SK-N-SH treated with all-trans-retinoic acid at 6 μM for 48 hours (cell line): ENCODE measurements at regions not wholly inside any gene's neighbourhood (a gene's known extent, or its start where the extent isn't known, plus 50 kb on each side); places are given as distances from the start of the nearest gene placed in this dataset.

ENCODE experiments used
- ATAC-seq: fragments of 200-7000 bp; cut with Tn5 transposase; 3 replicates; pipeline ENCODE4 v1.9.1; 2020; ENCODE audit warnings: mild to moderate bottlenecking, moderate library complexity
- ARNTL ChIP-seq: fragments of 450-650 bp; formaldehyde crosslinking; IDR thresholded peaks from 2 replicates; pipeline ENCODE4 v1.5.0; 2020; ENCODE audit warnings: low read depth, mild to moderate bottlenecking, moderate library complexity, borderline replicate concordance
- BACH2 ChIP-seq: fragments of 250-450 bp; sonication (Bioruptor Pico); IDR thresholded peaks from 2 replicates; pipeline ENCODE4 v1.9.0; 2021; ENCODE audit warnings: mild to moderate bottlenecking, borderline replicate concordance
- CSDC2 ChIP-seq: fragments of 250-450 bp; sonication (Bioruptor Pico); IDR thresholded peaks from 2 replicates; pipeline ENCODE4 v1.5.0; 2020; ENCODE audit warnings: mild to moderate bottlenecking, moderate library complexity
- ESRRG ChIP-seq: fragments of 250-450 bp; sonication (Bioruptor Pico); IDR thresholded peaks from 2 replicates; pipeline ENCODE4 v1.6.1; 2021; ENCODE audit warnings: mild to moderate bottlenecking
- GLIS3 ChIP-seq: fragments of 250-450 bp; sonication (Bioruptor Pico); IDR thresholded peaks from 2 replicates; pipeline ENCODE4 v1.5.0; 2020; ENCODE audit warnings: mild to moderate bottlenecking, moderate library complexity
- OSR1 ChIP-seq: fragments of 250-450 bp; sonication (Bioruptor Pico); IDR thresholded peaks from 2 replicates; pipeline ENCODE4 v1.8.0; 2022; ENCODE audit warnings: moderate library complexity, mild to moderate bottlenecking, inconsistent platforms
- PPARA ChIP-seq: fragments of 250-450 bp; sonication (Bioruptor Pico); IDR thresholded peaks from 2 replicates; pipeline ENCODE4 v1.5.0; 2020; ENCODE audit warnings: mild to moderate bottlenecking, borderline replicate concordance
- RARB ChIP-seq: fragments of 250-450 bp; sonication (Bioruptor Pico); IDR thresholded peaks from 2 replicates; pipeline ENCODE4 v1.8.0; 2021; ENCODE audit warnings: mild to moderate bottlenecking, moderate library complexity
- SNAI2 ChIP-seq: fragments of 250-450 bp; sonication (Bioruptor Pico); IDR thresholded peaks from 2 replicates; pipeline ENCODE4 v1.5.0; 2020; ENCODE audit warnings: mild to moderate bottlenecking, moderate library complexity
- TOX ChIP-seq: fragments of 250-450 bp; sonication (Bioruptor Pico); IDR thresholded peaks from 2 replicates; pipeline ENCODE4 v1.8.0; 2021; ENCODE audit warnings: mild to moderate bottlenecking, moderate library complexity, borderline replicate concordance
- ZC3H10 ChIP-seq: fragments of 250-450 bp; sonication (Bioruptor Pico); IDR thresholded peaks from 2 replicates; pipeline ENCODE4 v1.5.1; 2021; ENCODE audit warnings: mild to moderate bottlenecking, moderate library complexity
- ZFP3 ChIP-seq: fragments of 250-450 bp; sonication (Bioruptor Pico); IDR thresholded peaks from 2 replicates; pipeline ENCODE4 v1.5.0; 2020; ENCODE audit warnings: mild to moderate bottlenecking, moderate library complexity
- ZFP30 ChIP-seq: fragments of 450-650 bp; formaldehyde crosslinking; IDR thresholded peaks from 2 replicates; pipeline ENCODE4 v1.5.0; 2022; ENCODE audit warnings: mild to moderate bottlenecking, moderate library complexity
- ZNF565 ChIP-seq: fragments of 450-650 bp; formaldehyde crosslinking; conservative IDR thresholded peaks from 2 replicates; pipeline ENCODE4 v1.5.0; 2020; ENCODE audit warnings: low read depth, mild to moderate bottlenecking, moderate library complexity
- ZNF70 ChIP-seq: fragments of 450-650 bp; formaldehyde crosslinking; IDR thresholded peaks from 2 replicates; pipeline ENCODE4 v1.5.0; 2020; ENCODE audit warnings: mild to moderate bottlenecking, moderate library complexity
- ZNF8 ChIP-seq: fragments of 450-650 bp; formaldehyde crosslinking; IDR thresholded peaks from 2 replicates; pipeline ENCODE4 v1.5.0; 2020; ENCODE audit warnings: mild to moderate bottlenecking, moderate library complexity
- TF ChIP-seq, protein P1 (sequence below): fragments of 250-450 bp; sonication (Bioruptor Pico); IDR thresholded peaks from 2 replicates; pipeline ENCODE4 v1.8.0; 2021; ENCODE audit warnings: low read depth, mild to moderate bottlenecking, moderate library complexity, borderline replicate concordance
- TF ChIP-seq, protein P2 (sequence below): fragments of 250-450 bp; sonication (Bioruptor Pico); IDR thresholded peaks from 2 replicates; pipeline ENCODE4 v1.5.1; 2020; ENCODE audit warnings: low read depth, mild to moderate bottlenecking, moderate library complexity
- TF ChIP-seq, protein P3 (sequence below): fragments of 250-450 bp; sonication (Bioruptor Pico); IDR thresholded peaks from 2 replicates; pipeline ENCODE4 v1.5.0; 2020; ENCODE audit warnings: mild to moderate bottlenecking, moderate library complexity
- TF ChIP-seq, protein P4 (sequence below): fragments of 250-450 bp; sonication (Bioruptor Pico); IDR thresholded peaks from 2 replicates; pipeline ENCODE4 v1.5.1; 2021; ENCODE audit warnings: mild to moderate bottlenecking, moderate library complexity
- TF ChIP-seq, protein P5 (sequence below): fragments of 250-450 bp; sonication (Bioruptor Pico); IDR thresholded peaks from 2 replicates; pipeline ENCODE4 v1.8.0; 2020; ENCODE audit warnings: mild to moderate bottlenecking, moderate library complexity, borderline replicate concordance

DNA sequence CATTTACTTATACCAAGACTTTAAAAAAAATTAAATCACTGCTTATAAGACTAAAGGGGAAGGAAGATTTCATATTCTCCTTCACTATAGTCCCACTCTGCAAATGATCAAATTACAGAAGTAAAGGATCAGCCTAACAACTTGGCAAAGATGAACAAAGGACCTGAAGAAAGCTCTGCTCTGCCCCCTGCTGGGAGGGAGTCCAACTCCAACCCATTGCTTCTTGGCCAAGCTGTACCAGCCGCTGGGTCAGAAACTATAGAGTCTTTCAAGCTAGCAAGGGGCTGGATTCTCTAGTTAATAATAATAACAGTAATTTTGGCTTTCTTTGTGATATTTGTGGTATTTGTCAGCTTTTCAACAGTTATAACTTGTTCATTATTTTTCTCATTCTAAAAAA is 927.0 kb upstream of the CRIM1 start:
- peak; percentile 59; the same call in 1 of the 3 replicates for ATAC-seq
- TF ChIP-seq, protein P1, sequence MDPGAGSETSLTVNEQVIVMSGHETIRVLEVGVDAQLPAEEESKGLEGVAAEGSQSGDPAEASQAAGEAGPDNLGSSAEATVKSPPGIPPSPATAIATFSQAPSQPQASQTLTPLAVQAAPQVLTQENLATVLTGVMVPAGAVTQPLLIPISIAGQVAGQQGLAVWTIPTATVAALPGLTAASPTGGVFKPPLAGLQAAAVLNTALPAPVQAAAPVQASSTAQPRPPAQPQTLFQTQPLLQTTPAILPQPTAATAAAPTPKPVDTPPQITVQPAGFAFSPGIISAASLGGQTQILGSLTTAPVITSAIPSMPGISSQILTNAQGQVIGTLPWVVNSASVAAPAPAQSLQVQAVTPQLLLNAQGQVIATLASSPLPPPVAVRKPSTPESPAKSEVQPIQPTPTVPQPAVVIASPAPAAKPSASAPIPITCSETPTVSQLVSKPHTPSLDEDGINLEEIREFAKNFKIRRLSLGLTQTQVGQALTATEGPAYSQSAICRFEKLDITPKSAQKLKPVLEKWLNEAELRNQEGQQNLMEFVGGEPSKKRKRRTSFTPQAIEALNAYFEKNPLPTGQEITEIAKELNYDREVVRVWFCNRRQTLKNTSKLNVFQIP (CRISPR knock-in tag): no peak
- TF ChIP-seq PPARA (no peak), SNAI2 (no peak), CSDC2 (CRISPR knock-in tag) (no peak), TOX (CRISPR knock-in tag) (no peak)
- TF ChIP-seq, protein P2, sequence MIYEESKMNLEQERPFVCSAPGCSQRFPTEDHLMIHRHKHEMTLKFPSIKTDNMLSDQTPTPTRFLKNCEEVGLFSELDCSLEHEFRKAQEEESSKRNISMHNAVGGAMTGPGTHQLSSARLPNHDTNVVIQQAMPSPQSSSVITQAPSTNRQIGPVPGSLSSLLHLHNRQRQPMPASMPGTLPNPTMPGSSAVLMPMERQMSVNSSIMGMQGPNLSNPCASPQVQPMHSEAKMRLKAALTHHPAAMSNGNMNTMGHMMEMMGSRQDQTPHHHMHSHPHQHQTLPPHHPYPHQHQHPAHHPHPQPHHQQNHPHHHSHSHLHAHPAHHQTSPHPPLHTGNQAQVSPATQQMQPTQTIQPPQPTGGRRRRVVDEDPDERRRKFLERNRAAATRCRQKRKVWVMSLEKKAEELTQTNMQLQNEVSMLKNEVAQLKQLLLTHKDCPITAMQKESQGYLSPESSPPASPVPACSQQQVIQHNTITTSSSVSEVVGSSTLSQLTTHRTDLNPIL (CRISPR knock-in tag): no peak

DNA sequence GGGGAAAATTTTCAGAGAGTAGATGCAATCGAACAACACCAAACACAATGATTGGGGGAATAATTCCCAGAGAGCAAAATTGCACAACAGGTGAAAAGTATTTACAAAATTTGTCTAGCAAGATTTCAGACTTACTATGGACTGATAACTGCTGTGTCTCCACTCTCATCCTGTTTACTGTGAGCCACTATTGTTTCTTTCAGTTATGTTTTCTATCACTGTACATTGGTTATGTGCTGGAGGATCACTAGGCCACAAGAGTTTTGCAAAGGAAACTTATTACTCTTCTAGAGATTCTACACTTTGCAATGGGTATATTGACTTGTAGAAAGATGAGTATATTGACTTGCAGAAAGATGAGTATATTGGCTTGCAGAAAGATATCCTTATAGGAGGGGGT is 934.1 kb upstream of the CRIM1 start:
- TF ChIP-seq, protein P3, sequence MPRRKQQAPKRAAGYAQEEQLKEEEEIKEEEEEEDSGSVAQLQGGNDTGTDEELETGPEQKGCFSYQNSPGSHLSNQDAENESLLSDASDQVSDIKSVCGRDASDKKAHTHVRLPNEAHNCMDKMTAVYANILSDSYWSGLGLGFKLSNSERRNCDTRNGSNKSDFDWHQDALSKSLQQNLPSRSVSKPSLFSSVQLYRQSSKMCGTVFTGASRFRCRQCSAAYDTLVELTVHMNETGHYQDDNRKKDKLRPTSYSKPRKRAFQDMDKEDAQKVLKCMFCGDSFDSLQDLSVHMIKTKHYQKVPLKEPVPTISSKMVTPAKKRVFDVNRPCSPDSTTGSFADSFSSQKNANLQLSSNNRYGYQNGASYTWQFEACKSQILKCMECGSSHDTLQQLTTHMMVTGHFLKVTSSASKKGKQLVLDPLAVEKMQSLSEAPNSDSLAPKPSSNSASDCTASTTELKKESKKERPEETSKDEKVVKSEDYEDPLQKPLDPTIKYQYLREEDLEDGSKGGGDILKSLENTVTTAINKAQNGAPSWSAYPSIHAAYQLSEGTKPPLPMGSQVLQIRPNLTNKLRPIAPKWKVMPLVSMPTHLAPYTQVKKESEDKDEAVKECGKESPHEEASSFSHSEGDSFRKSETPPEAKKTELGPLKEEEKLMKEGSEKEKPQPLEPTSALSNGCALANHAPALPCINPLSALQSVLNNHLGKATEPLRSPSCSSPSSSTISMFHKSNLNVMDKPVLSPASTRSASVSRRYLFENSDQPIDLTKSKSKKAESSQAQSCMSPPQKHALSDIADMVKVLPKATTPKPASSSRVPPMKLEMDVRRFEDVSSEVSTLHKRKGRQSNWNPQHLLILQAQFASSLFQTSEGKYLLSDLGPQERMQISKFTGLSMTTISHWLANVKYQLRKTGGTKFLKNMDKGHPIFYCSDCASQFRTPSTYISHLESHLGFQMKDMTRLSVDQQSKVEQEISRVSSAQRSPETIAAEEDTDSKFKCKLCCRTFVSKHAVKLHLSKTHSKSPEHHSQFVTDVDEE (CRISPR knock-in tag): no peak
- TF ChIP-seq, protein P2 (CRISPR knock-in tag): no peak
- TF ChIP-seq BACH2 (CRISPR knock-in tag) (no peak), GLIS3 (CRISPR knock-in tag) (no peak), SNAI2 (no peak), ZNF8 (CRISPR knock-in tag) (no peak), ZFP30 (no peak), ZC3H10 (CRISPR knock-in tag) (no peak), OSR1 (CRISPR knock-in tag) (no peak), ESRRG (CRISPR knock-in tag) (no peak), ZNF70 (CRISPR knock-in tag) (no peak), ARNTL (CRISPR knock-in tag) (no peak), CSDC2 (CRISPR knock-in tag) (no peak), RARB (CRISPR knock-in tag) (no peak), TOX (CRISPR knock-in tag) (no peak), ZNF565 (CRISPR knock-in tag) (no peak)
- TF ChIP-seq, protein P4, sequence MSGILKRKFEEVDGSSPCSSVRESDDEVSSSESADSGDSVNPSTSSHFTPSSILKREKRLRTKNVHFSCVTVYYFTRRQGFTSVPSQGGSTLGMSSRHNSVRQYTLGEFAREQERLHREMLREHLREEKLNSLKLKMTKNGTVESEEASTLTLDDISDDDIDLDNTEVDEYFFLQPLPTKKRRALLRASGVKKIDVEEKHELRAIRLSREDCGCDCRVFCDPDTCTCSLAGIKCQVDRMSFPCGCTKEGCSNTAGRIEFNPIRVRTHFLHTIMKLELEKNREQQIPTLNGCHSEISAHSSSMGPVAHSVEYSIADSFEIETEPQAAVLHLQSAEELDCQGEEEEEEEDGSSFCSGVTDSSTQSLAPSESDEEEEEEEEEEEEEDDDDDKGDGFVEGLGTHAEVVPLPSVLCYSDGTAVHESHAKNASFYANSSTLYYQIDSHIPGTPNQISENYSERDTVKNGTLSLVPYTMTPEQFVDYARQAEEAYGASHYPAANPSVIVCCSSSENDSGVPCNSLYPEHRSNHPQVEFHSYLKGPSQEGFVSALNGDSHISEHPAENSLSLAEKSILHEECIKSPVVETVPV (CRISPR knock-in tag): no peak
- TF ChIP-seq, protein P5, sequence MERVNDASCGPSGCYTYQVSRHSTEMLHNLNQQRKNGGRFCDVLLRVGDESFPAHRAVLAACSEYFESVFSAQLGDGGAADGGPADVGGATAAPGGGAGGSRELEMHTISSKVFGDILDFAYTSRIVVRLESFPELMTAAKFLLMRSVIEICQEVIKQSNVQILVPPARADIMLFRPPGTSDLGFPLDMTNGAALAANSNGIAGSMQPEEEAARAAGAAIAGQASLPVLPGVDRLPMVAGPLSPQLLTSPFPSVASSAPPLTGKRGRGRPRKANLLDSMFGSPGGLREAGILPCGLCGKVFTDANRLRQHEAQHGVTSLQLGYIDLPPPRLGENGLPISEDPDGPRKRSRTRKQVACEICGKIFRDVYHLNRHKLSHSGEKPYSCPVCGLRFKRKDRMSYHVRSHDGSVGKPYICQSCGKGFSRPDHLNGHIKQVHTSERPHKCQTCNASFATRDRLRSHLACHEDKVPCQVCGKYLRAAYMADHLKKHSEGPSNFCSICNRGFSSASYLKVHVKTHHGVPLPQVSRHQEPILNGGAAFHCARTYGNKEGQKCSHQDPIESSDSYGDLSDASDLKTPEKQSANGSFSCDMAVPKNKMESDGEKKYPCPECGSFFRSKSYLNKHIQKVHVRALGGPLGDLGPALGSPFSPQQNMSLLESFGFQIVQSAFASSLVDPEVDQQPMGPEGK: no peak

DNA sequence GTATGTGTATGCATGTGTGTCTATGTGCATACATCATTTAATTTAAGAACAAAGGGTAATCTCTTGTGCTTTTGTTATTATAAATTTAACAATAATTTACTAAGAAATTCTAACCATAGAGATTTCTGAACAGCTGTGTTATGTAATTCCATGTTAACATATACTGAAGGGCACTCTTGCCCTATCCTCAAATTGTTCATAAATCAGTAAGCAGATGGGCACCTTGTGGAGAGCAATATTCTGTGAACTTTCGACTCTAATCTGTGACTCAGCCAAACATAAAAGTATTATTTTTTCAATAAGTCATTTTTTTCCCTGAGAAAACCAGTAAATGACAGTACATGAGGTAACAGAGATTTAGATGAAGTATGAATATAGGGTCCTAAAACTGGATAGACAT is 938.3 kb upstream of the CRIM1 start:
- no peak for ATAC-seq
- TF ChIP-seq CSDC2 (CRISPR knock-in tag) (no peak), ARNTL (CRISPR knock-in tag) (no peak), TOX (CRISPR knock-in tag) (no peak), PPARA (no peak), ZFP3 (CRISPR knock-in tag) (no peak), ESRRG (CRISPR knock-in tag) (no peak)
- TF ChIP-seq, protein P5: no peak
- TF ChIP-seq, protein P3 (CRISPR knock-in tag): no peak

More for the DNA sequence above, 934.1 kb upstream of the CRIM1 start:
- no peak for ATAC-seq
